ENCODE measurements at regions not wholly inside any gene's neighbourhood (a gene's known extent, or its start where the extent isn't known, plus 50 kb on each side); places are given as distances from the start of the nearest gene placed in this dataset.

- Histone ChIP-seq H3K4me3 (ENCODE audit: insufficient read depth, low read depth, low read length) (no peak overlapping the region), H3K36me3 (ENCODE audit: insufficient read depth, low read length) (no peaks in the 10 kb centered on the region), H3K27me3 (ENCODE audit: insufficient read depth, low read length) (no peaks in the 10 kb centered on the region), H3K4me2 (ENCODE audit: low read length) (no peak overlapping the region), H3K79me2 (ENCODE audit: insufficient read depth, low read length) (no peaks in the 10 kb centered on the region), H4K20me1 (ENCODE audit: insufficient read depth, low read length) (no peaks in the 10 kb centered on the region), H3K27ac (ENCODE audit: low read depth, low read length) (no peak overlapping the region), H3K9me3 (ENCODE audit: insufficient read depth, low read depth, low read length) (no peaks in the 10 kb centered on the region), H2AFZ (ENCODE audit: low read depth, low read length) (no peak overlapping the region), H3K4me1 (ENCODE audit: insufficient read depth, low read length) (no peaks in the 10 kb centered on the region), H3K9ac (ENCODE audit: low read length) (no peak overlapping the region)
- TF ChIP-seq EZH2 (IDR thresholded peaks at IDR 0.05; ENCODE audit: insufficient read depth, low read length) = no peak
- no peak for TF ChIP-seq CTCF (IDR thresholded peaks at IDR 0.05; ENCODE audit: insufficient read depth, low read depth, low read length)
- Mint-ChIP-seq H3K4me1 (ENCODE audit: low read depth, unreplicated experiment) (no peaks in the 10 kb centered on the region), H3K27me3 (ENCODE audit: low read depth, unreplicated experiment) (no peaks in the 10 kb centered on the region), H3K27ac (ENCODE audit: unreplicated experiment) (no peak overlapping the region), H3K4me3 (ENCODE audit: unreplicated experiment) (no peak overlapping the region), H3K36me3 (ENCODE audit: low read depth, unreplicated experiment) (no peaks in the 10 kb centered on the region), H3K9me3 (ENCODE audit: unreplicated experiment) (no peaks in the 10 kb centered on the region)
- DNase-seq (ENCODE audit: low read depth) (no peak), FAIRE-seq (no peak)
These were observed 133.6 kb downstream of the UBE2E3 start for GRCh38 chr2:181114021-181114420.

GRCh38 chr2:181116261-181116660 is 135.9 kb downstream of the UBE2E3 start:
- peaks cover 4% of the 10 kb centered on the region for H3K4me1 Mint-ChIP-seq (ENCODE audit: low read depth, unreplicated experiment)
- no peak overlapping the region for H2AFZ ChIP-seq (ENCODE audit: low read depth, low read length)
- TF ChIP-seq EZH2 (IDR thresholded peaks at IDR 0.05; ENCODE audit: insufficient read depth, low read length) = no peak
- TF ChIP-seq CTCF (IDR thresholded peaks at IDR 0.05; ENCODE audit: insufficient read depth, low read depth, low read length) = no peak
- H4K20me1 ChIP-seq (ENCODE audit: insufficient read depth, low read length) = no peaks in the 10 kb centered on the region
- FAIRE-seq = no peak
- no peak for DNase-seq (ENCODE audit: low read depth)
- H3K36me3 ChIP-seq (ENCODE audit: insufficient read depth, low read length) = no peaks in the 10 kb centered on the region
- H3K9me3 ChIP-seq (ENCODE audit: insufficient read depth, low read depth, low read length) = no peaks in the 10 kb centered on the region
- no peaks in the 10 kb centered on the region for H3K36me3 Mint-ChIP-seq (ENCODE audit: low read depth, unreplicated experiment)
- H3K27me3 Mint-ChIP-seq (ENCODE audit: low read depth, unreplicated experiment) = no peaks in the 10 kb centered on the region
- H3K27ac ChIP-seq (ENCODE audit: low read depth, low read length) = no peak overlapping the region
- no peaks in the 10 kb centered on the region for H3K27me3 ChIP-seq (ENCODE audit: insufficient read depth, low read length)
- H3K9me3 Mint-ChIP-seq (ENCODE audit: unreplicated experiment) = no peaks in the 10 kb centered on the region
- no peak overlapping the region for H3K27ac Mint-ChIP-seq (ENCODE audit: unreplicated experiment)
- no peak overlapping the region for H3K4me3 ChIP-seq (ENCODE audit: insufficient read depth, low read depth, low read length)
- no peak overlapping the region for H3K4me3 Mint-ChIP-seq (ENCODE audit: unreplicated experiment)
- no peak overlapping the region for H3K4me2 ChIP-seq (ENCODE audit: low read length)
- H3K4me1 ChIP-seq (ENCODE audit: insufficient read depth, low read length) = no peaks in the 10 kb centered on the region
- H3K9ac ChIP-seq (ENCODE audit: low read length) = no peak overlapping the region
- H3K79me2 ChIP-seq (ENCODE audit: insufficient read depth, low read length) = no peaks in the 10 kb centered on the region

- TF ChIP-seq CTCF (IDR thresholded peaks at IDR 0.05; ENCODE audit: insufficient read depth, low read depth, low read length) = no peak
- no peak for TF ChIP-seq EZH2 (IDR thresholded peaks at IDR 0.05; ENCODE audit: insufficient read depth, low read length)
- no peaks in the 10 kb centered on the region for H3K79me2 ChIP-seq (ENCODE audit: insufficient read depth, low read length)
- peaks cover 4% of the 10 kb centered on the region for H3K4me1 Mint-ChIP-seq (ENCODE audit: low read depth, unreplicated experiment)
- H3K4me2 ChIP-seq (ENCODE audit: low read length) = no peak overlapping the region
- no peaks in the 10 kb centered on the region for H3K36me3 Mint-ChIP-seq (ENCODE audit: low read depth, unreplicated experiment)
- no peak for FAIRE-seq
- no peak overlapping the region for H3K4me3 ChIP-seq (ENCODE audit: insufficient read depth, low read depth, low read length)
- H3K4me3 Mint-ChIP-seq (ENCODE audit: unreplicated experiment) = no peak overlapping the region
- no peak overlapping the region for H3K9ac ChIP-seq (ENCODE audit: low read length)
- H3K36me3 ChIP-seq (ENCODE audit: insufficient read depth, low read length) = no peaks in the 10 kb centered on the region
- H3K4me1 ChIP-seq (ENCODE audit: insufficient read depth, low read length) = no peaks in the 10 kb centered on the region
- no peak overlapping the region for H3K27ac ChIP-seq (ENCODE audit: low read depth, low read length)
- no peak overlapping the region for H3K27ac Mint-ChIP-seq (ENCODE audit: unreplicated experiment)
- H3K27me3 Mint-ChIP-seq (ENCODE audit: low read depth, unreplicated experiment) = no peaks in the 10 kb centered on the region
- no peaks in the 10 kb centered on the region for H4K20me1 ChIP-seq (ENCODE audit: insufficient read depth, low read length)
- H3K9me3 ChIP-seq (ENCODE audit: insufficient read depth, low read depth, low read length) = no peaks in the 10 kb centered on the region
- no peak overlapping the region for H2AFZ ChIP-seq (ENCODE audit: low read depth, low read length)
- no peaks in the 10 kb centered on the region for H3K9me3 Mint-ChIP-seq (ENCODE audit: unreplicated experiment)
- no peak for DNase-seq (ENCODE audit: low read depth)
- H3K27me3 ChIP-seq (ENCODE audit: insufficient read depth, low read length) = no peaks in the 10 kb centered on the region
These were observed 137.0 kb downstream of the UBE2E3 start for GRCh38 chr2:181117206-181117925.

All from astrocyte (in vitro differentiated cells and primary cell).